Stimulated activated CD4-positive, alpha-beta T cell treated with anti-CD3 and anti-CD28 coated beads, Interleukin-4, amount 100 ng/mL, for 48 hours (primary cell): ENCODE measurements at regions not wholly inside any gene's neighbourhood (a gene's known extent, or its start where the extent isn't known, plus 50 kb on each side); places are given as distances from the start of the nearest gene placed in this dataset.

Experiments used
- DNase-seq, 2 donors: peaks; one replicate each; pipeline ENCODE4 v3.0.0-alpha.2; 2020; ENCODE audit warnings: low read depth in 2 of 2

DNA sequence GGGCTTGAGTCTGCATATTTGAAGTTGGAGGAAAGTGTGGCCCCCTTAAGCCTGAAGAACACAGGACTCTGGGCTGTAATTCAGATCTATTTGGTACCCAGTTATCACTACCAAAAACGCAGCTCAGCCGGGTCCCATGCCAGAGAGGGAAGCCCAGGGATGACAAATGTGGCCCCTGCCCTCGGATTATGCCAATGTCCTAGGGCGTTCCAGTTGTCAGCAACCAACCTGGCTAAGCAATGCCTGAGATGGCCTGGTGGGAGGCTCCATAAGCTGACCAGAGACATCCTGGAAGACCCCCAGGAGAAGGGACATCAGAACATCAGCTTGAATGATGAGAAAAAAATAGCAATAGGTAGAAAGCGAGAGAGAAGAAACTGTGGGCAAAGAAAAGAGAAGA is 79.6 kb upstream of the UQCRFS1 start:
- no peak for DNase-seq

DNA sequence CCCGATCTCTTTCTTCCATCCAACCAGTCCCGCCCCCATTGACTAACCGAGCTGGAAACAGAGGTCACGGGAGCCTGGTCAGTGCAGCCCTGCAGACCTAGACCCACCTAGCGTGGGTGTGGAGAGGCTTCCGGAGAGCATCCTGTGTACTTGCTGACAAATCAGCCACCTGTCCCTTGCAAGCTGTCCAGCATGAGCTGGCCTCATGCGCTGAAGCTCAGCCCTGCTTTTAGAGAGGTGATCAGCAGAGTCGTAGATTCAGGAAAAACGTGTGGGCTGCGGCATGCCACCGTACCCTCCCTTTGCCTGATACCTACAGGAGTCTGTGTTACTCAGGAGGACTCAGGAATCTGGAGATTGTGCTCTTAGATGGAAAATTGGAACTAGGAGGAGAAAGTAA is 80.3 kb upstream of the UQCRFS1 start:
- DNase-seq, result no peak

DNA sequence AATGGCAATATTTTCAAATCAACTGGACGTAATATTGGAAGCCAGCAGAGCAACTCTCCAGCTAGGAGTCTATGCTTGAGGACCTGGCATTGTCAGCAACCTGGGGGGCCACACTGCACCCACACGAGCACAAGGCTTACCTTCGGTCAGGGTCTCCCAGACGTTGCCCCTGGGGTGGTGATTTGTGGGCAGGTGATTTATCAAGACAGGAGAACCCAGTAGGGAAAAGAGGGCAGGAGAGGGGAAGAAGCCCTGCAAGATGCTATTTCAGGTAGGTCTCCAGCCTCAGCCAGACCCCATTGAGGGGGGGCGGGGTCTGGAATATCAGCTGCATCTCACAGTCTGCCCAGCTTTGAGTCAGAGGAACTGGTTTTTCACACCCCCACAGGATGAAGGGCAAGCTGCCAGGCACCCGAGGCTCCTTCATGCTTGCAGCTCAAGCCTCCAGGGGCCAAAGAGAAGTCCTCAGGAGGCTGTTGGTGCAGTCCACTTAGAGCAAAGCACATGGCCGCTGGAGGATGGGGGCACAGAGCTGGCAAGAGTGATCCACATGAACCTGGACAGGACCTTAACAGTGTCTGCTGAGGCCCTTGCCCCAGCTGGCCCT is 80.9 kb upstream of the UQCRFS1 start:
- no peak for DNase-seq

DNA sequence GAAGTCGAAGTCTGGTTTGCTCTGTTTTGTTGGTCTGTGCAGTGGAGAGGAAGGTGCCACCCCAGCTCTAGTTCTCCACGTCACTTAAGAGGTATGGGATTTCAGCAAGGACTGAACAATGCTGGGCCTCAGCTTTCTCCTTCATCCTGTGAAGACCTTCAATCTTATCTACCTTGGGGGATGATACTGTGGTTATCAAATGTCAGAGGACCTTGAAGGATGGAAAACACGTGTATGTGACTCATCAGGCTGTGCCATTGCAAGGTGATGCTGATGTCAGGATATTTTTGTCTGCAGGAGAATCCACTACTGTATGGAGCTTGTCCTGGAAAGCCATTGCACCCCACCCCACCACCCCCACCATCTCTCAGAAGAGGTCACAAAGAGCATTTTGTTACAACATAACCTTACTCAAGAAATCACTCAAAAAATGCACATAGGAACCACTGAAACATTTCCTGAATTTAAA is 81.4 kb upstream of the UQCRFS1 start:
- no peak for DNase-seq

DNA sequence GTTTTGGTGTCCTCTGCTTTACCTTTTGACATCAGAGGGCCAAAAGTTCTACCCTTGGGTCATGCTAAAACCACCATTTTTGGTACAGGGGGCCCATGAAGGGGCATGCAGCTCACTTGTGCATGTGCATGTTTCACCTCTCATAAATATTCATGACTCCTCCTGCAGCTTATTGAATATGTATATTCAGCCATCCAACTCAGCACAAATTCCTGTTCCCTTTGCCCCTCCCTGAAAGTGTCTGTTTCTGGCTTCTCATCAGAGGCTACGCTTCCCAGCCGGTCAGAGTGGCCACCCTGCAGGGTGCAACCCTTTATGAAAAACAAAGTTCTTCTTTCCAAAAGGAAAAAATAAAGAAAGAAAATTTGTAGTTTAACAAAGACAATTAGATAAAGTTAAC is 82.3 kb upstream of the UQCRFS1 start:
- no peak for DNase-seq

DNA sequence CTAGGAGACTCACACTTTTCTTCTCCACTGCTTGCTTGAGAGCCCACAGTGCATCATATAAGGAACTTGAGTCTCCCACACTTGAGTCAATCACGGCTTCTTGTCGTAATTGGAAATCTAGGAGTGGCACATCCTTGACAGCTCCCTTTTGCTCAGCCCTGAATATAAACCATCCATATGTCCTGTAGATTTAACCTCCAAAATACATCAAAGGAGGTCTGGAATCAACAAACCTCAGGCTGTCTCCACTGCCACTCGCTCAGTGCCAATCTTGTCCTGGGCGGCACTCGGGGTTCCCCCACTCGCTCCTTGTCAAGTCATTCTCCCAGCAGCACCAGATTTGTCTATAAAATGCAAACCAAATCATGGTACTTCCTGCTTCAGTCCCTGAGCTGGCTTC is 84.4 kb upstream of the UQCRFS1 start:
- no peak for DNase-seq

DNA sequence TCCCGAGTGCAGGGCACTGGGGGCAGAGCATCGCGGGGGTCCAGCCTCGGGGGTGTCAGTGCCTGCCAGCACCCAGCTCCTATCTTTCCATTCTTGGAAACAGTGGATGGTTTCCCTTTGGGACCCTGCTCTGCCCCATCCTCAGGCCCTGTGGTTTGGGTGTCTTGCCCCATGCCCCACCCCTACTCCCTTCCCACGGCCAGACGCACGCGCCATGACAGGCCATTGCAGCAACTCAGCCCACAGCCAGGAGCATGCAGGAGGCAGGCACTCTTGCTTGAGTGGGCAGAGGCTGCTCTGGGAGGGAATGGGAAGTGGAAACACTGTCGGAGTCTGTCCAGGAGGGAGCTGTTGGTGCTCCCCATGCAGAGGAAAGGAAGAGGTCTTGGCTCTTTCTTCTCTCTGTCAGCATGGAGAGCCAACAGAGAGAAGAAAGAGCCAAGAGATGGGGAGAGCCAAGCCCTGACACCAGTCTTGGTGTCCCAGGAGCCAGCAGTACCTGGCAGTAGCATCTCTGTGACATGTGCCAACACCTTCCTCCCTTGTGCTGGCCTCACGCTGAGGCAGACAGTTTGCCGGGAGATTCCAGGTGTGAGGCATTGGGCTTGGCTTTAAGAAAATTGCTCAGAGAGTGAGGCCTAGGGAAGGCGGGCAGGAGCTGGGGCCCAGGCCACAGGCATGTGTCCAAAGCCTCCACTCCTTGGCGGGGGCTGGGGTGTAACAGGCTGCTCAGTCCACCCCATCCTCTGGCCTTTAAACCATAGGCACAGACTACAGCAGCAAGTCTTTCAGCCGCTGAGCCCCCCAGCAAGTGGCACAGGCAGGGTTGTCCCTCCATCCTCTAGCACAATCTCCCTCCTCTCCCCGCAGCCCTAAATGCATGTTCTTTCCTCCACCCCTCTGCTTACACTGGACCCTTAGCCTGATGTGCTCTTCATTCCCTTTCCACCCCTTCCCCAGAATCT is 86.7 kb upstream of the UQCRFS1 start:
- no peak for DNase-seq

DNA sequence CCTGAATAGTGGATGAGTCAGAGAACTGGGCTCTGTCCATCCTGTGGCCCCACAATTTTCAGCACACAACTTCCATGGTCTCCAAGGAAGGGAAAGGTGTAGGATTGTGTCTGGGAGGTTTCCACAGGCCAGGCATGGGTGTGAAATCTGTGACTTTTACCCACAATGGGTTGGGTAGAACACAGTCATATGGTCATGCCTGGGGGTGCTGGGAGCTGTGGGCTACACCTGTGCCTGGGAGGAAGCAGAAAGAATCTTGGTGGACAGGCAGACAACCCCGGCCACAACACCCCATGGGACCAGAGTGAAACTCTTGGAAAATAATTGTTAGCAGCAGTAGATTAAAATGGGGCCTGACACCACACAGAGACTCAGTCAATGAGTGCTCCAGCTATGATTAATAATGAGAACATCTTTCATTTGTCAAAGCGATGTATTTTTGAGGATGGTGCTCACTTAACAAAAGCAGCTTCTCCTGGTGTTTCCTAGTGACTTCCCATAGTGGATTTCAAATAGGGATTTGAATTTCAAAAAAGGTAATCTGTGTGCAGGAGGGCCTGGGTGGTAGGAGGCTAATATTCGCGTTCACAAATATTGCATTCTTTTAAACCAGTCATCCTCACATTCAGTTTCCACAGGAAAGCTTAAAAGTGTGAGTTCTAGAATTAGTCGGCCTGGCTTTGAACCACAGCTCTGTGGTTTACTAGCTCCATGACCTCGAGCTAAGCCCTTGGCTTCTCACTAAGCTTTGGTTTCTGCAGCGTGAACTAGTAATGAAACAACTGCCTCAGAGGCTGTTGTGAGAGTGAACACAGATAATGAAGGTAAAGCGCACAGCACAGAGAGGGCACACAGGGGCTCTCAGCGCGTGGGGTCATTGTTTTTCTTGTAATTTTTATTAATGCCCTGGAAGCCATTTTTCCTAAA is 89.3 kb upstream of the UQCRFS1 start:
- DNase-seq, result no peak

DNA sequence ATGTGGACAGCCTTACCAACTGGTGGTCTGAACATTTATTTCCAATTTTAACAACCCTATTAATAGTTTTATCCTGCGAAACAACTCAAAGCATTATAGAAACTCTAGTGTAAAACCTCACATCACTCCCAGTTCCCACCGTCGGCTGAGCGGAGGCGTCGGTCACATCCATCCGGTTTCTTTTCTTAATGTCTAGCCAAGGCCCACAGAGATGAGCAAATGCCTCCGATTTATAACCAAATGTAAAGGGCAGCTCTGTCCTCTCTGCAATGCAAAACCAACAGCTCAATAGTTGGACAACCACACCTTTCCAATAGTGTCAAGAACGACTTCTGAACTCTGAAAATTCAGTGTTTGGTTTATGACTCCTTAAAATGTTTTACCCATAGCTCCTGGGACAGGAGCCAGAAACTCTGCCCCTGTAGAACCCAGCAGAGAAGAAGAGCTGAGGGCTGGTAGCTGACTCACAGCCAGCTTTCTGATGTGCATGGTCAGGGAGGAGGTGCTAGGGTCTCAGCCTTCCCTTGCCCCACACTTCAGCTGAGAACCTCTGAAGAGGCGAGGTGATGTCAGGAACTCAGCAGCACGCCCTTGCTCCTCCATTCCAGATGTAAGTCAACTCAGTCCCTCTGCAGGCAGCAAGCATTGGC is 90.2 kb upstream of the UQCRFS1 start:
- DNase-seq, result no peak

DNA sequence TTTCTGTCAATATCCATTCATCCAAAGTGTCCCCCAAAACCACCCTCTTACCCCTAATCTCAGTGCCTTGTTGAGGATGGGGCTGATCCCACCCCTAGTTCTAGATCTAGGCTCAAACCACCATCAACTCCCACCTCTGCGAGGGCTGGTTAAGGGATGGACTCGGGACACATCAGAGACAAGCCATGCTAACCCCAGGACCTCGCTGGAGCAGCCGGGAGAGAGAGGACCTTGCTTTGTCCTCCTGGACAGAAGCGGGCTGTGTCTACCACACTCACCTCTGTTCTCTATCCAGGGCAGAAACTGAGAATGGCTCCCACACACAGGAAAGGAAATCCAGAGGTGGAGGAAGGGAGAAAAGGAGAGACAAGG is 90.8 kb upstream of the UQCRFS1 start:
- no peak for DNase-seq

DNA sequence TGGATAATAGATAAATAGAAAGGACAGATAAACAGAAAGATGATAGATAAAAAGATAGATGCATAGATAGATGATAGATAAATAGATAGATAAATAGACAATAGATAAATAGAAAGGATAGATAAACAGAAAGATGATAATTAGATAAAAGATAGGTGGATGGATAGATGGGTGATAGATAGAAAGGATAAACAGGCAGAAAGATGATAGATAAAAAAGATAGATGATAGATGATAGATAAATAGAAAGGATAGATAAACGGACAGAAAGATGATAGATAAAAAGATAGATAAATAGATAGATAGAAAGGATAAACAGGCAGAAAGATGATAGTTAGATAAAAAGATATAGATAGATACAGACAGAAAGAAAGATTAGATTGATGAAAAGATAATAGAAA is 92.3 kb upstream of the UQCRFS1 start:
- DNase-seq, result no peak

DNA sequence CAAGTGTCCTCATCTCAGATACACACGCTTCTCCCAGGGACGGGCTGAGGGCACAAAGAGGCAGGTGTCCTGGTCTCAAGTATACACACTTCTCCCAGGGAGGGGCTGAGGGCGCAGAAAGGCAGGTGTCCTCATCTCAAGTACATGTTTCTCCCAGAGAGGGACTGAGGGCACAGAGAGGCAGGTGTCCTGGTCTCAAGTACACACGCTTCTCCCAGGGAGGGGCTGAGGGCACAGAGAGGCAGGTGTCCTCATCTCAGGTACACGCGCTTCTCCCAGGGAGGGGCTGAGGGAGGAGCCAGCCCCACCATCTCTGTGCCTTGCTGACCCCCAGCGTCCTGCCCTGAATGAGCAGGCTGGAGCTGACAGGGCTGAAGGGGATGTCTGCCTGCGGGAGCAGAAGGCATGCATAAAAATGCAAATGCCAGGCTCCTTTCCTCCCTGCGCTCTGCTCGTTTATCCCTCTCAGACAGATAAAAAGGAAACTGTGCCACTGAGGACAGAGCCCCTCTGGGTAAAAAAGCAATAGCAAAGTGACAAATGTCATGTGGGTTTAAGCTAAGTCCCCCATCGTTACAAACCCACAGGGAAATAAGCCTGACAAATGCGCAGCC is 96.1 kb upstream of the UQCRFS1 start:
- no peak for DNase-seq

DNA sequence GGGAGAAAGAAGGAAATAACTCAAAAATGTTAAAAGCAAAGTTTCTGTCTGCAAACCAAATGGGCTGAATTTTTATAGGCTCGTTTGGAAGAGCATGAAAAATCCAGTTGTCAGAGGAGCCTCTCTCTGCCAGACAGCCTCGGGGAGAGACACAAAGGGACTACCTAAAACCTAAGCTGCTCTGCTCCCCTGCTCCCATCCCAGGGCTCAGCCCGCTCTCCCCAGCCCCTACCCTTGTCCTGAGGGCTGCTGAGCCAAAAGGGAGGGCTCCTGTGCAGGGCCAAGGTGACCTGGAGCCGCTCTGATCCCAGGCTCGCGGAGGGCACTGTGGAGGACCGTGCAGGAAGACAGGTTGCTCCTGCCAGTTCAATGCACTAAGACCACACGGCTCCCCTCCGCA is 96.7 kb upstream of the UQCRFS1 start:
- no peak for DNase-seq

DNA sequence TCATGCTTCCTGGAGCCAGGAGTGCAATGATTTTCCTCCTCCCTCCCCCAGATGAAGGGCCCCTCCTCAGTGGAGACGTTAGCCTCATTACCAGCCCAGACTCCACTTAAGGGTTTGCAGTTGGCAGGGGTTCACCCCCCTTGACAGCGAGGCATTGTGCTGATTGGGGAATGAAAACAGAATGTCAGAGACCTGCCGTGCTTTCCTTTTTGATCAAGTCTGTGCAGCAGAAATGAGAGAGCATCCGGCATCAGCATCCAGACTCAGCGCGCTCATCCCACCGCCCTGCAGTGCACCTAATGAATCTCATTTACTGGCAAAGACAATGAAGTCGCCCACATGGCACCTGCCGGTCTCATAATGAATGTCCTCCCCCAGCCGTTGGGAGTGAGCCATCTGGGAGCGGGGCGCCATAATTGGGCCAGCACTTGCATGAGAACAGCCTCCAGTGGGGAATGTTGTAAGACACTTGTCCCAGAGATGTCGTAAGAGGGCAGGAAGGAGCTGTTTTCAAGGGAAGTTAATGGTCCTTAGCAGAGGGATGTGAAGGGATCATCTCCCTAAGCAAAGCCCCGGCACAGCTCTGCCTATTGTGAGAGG is 98.3 kb upstream of the UQCRFS1 start:
- DNase-seq, result no peak

DNA sequence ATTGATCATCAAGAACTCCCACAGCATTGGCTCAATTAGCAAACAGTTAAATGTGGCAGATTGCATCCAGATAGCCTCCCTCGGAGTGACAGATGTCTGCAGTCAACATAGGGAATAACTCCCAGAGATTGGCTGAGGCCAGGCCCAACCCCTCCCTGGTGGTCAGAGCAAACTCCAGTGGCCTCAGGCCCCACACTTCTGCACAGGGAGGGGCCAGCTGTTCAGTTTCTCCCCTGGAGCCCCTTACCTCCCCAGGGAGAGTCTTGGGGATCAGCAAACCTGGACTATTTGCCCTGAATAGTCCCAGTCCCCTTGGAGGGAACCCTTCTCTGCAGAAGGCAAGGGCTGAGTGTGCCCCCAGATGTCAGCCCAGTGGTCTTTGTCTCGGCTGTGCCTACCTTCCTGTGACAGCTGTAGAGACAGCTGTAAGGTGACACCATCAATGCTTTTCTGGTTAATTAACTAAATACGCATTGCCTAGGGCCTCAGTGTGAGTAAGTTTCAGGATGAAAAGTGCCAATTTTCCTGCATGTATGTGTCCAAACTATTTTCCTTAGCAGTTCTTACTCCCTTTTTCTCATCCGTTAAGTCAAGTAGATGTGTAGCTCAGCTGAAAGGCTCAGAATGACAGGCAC is 102.7 kb upstream of the UQCRFS1 start:
- no peak for DNase-seq

DNA sequence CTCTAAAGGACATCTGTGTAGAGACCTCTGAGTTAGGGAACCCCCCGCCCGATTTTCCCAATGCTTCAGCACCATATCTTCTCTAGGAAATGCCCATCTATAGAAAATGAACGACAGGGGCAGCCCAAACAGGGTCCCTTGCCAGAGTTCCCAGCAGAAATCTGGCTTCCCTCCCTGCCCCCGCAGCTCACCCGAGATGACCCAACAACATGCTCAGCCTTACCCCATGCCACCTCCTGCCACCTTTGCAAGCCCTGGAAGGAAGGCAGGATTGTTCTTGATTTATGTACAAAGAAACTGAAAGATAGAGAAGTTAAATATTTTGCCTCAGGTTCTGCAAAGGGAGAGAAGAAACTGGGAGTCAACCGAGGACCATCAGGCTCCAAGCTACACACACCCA is 105.6 kb upstream of the UQCRFS1 start:
- no peak for DNase-seq

DNA sequence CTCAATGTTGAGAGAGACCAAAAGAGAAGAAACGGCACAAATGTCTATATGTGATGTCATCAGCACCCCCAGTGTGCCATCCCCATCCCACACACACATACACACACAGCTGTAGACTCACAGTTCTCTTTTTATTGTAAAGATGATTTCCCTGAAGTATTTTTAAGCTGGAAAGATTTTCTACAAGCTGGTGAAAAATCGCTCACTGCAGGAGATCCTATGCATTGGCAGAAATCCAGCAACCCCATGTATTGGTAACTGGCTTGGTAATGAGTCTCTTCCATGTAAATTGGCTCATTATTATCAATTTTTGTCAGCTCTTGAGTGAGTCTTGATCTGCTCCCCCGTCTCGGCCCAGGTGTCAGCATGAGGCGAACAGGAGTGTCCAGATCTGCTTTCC is 107.1 kb upstream of the UQCRFS1 start:
- no peak for DNase-seq

DNA sequence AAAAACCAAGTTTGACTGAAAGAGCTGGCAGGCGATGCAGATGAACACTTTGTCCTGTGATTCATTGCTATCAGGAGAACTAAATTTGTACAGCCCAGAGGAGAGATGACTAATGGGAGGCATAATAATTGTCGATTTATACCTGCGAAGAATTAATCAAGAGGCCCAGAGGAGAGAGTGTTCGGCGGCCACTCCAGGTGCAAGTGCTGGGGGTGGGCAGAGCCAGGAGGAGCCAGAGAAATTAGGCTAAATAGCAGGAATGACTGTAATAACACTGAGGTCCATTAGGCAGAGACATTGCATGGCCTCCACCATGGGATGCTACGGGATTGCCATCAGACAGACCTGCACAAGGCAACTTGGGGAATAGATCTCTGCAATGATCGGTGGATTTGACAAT is 107.7 kb upstream of the UQCRFS1 start:
- DNase-seq, result no peak

DNA sequence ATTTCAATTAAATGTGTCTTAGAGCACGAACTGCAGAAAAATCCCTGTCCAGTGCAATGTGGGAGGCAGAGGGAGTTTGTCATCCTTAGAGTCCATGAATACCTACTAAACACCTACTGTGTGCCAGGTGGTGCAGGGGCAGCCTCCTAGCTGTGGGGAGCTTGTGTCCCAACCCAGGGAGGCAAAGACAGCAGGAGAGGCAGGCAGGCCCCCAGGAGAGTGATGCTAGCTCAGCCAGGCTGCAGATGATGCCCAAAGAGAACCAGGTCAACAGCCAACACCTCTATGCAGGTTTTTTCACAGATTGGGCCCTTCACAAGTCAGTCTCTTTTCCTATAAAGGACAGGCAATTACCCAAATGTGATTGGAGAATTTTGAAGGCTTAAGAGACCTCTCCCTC is 108.2 kb upstream of the UQCRFS1 start:
- no peak for DNase-seq

DNA sequence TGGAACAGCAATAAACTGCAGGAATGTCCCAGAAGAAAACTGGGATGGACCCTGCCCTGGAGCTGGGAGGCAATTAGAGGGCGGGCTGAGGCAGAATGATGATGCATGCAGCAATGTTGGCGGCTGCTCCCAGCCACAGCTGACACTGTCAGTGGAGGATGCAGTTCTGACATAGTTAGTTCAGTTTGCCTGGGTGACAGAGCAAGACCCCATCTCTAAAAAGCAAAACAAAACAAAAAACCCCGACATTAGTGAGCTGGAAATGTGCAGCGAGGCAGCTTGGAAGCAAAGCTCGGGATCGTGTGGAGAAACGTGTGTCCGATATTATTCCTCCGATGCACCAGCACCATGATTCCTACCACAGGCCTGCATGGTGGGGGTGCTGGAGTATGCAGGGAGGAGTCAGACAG is 110.1 kb upstream of the UQCRFS1 start:
- no peak for DNase-seq
